GM12878 (cell line): ENCODE measurements at regions not wholly inside any gene's neighbourhood (a gene's known extent, or its start where the extent isn't known, plus 50 kb on each side); places are given as distances from the start of the nearest gene placed in this dataset.

ENCODE experiments used
- CEBPB ChIP-seq, 2 experiments: fragments of 150-350 bp in 1 of 2; IDR thresholded peaks; 2 replicates each; pipeline ENCODE4 v1.6.1; 2012 to 2014; ENCODE audit warnings: low read depth in 2 of 2, low read length in 2 of 2, borderline replicate concordance in 1 of 2, inconsistent platforms in 1 of 2
- EP300 ChIP-seq, 2 experiments: fragments of 150-350 bp in 1 of 2; IDR thresholded peaks; 2 replicates each; pipeline ENCODE4 v1.6.1; 2011 to 2012; ENCODE audit warnings: low read depth in 2 of 2, low read length in 2 of 2, borderline replicate concordance in 1 of 2, improper control_type of control experiment in 1 of 2, inconsistent platforms in 1 of 2; ENCODE audit not compliant: control insufficient read depth in 1 of 2
- EZH2 ChIP-seq: IDR thresholded peaks from 2 replicates; pipeline ENCODE4 v1.6.1; 2012; ENCODE audit warnings: low read depth, mild to moderate bottlenecking, control low read depth, inconsistent platforms, low read length, borderline replicate concordance; ENCODE audit not compliant: control insufficient read depth
- GABPA ChIP-seq: IDR thresholded peaks from 2 replicates; pipeline ENCODE4 v1.6.1; 2014; ENCODE audit warnings: antibody characterized with exemption, low read depth, mild to moderate bottlenecking, inconsistent platforms
- POLR2A ChIP-seq: IDR thresholded peaks from 2 replicates; pipeline ENCODE4 v1.6.1; 2011; ENCODE audit warnings: low read depth, mild to moderate bottlenecking, low read length
- POLR2AphosphoS5 ChIP-seq: IDR thresholded peaks from 2 replicates; pipeline ENCODE4 v1.6.1; 2011; ENCODE audit warnings: mild to moderate bottlenecking, low read length, inconsistent platforms
- SP1 ChIP-seq: IDR thresholded peaks from one replicate; pipeline ENCODE4 v1.6.1; 2011; ENCODE audit warnings: low read depth, low read length
- ZBTB11 ChIP-seq: fragments of 450-650 bp; formaldehyde crosslinking; IDR thresholded peaks from 2 replicates; pipeline ENCODE4 v1.5.0; 2022; ENCODE audit warnings: mild to moderate bottlenecking, missing genetic modification characterization
- ZNF274 ChIP-seq: IDR thresholded peaks from one replicate; pipeline ENCODE4 v1.8.0; 2011; ENCODE audit not compliant: insufficient read length, insufficient read depth

- TF ChIP-seq GABPA, result no peak
- no peak for TF ChIP-seq CEBPB (IDR thresholded peaks at IDR 0.05; ENCODE audit: borderline replicate concordance in 1 of 2, low read depth in 2 of 2, low read length in 2 of 2)
- TF ChIP-seq ZNF274, result no peak
- no peak for TF ChIP-seq EP300 (IDR thresholded peaks at IDR 0.05; ENCODE audit: borderline replicate concordance in 1 of 2, control insufficient read depth in 1 of 2, low read depth in 2 of 2, low read length in 2 of 2)
- no peak for TF ChIP-seq ZBTB11 (CRISPR knock-in tag)
- no peak for TF ChIP-seq SP1
- TF ChIP-seq POLR2AphosphoS5, result no peak
- no peak for TF ChIP-seq POLR2A
- no peak for TF ChIP-seq EZH2
Measured at GRCh38 chr17:14925498-14925897, 339.6 kb downstream of the PMP22 start.
